ENCODE measurements at regions not wholly inside any gene's neighbourhood (a gene's known extent, or its start where the extent isn't known, plus 50 kb on each side); places are given as distances from the start of the nearest gene placed in this dataset.
A peak's percentile ranks its signal among the peaks of the same experiment; 100 is the strongest.

DNA sequence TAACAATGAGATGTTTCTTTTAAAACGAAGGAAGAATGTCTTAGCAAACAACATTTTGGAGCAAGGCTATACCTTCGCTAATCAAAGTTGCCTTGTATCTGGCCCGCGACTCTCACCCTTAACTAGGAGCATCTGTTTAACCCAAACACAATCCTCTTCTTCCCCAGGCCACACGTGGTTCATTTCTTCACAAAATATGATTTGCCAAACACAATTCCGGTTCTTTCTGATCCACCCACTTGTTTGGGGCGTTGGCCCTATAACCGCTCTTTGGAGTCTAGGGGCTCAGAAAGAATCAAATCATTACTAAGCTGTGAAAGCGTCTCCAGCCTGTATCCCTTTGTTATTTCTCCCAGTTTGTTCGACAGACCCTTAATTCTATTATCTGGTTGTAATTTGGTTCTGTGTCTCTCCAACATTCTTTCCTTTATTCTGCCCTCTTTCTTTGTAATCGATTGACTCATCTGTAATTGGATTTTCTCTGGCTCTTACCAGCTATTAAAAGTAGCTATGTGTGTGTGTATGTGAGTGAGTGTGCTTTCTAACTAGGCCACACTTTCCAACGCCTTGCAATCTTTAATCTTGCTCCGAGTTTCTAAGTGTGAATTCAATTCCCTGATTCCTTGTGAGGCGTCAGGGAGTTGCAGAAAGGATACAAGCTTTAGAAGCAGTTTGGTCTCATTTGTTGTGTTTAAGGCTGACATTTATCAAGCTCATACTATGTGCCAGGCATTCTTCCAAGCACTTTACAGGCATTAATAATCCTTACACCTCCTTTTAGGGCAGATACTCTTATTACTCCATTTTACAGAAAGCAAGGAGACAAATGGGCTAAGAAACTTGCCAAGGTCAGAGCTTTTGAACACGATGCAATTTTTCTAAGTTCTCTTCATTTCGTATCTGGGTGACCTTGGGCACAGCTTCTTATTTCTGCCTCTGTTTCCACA lies 138.6 kb upstream of the CPEB2 start:
- DNase-seq (ENCODE audit: low read depth, low spot score), result no peak
- H3K27ac ChIP-seq, result no peak overlapping the region

DNA sequence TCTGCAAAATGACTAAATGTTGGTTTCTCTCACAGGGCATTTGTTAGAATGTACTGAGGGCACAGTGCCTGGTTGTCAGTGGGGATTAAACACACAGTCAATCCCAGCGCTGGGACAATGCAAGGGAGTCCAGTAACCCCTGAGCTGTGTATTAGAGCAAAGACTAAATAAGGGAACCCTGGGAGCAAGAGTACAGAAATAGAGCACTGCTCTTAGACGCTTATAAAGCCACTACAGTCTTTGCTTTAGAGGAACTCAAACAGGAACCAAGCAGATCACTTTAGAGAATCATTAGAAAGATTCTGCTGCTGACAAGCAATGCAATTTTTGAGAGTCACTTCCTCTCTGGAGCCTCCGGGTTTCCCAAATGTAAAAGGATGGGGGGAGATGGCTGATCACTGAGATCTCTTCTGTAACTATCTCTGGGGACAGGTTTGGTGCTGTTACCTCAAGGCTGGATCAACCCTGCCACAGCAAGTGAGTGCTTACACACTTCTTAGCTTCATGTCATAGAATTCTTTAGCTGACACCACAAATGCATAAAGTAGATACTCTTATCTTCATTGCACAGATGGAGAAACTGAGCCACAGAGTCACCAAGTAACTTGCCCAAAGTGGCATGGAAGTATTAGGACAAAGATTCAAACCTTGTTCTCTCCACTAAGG lies 137.8 kb upstream of the CPEB2 start:
- DNase-seq (ENCODE audit: low read depth, low spot score), result no peak
- H3K27ac ChIP-seq, result no peak overlapping the region

DNA sequence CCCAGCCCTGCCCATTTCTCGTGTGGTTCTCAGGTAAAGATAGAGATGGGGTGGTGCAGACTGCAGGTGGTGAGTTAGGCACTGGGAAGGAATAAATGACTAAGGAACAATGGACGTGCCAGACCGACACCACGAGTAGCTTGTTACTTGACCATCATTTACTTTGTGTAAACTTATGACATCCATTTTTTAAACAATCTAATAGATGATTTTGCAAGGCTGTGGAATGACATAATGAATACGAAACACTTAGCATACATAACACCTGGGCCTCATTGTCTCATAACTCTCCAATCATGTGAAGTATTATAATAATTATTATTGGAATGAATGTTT lies 137.3 kb upstream of the CPEB2 start:
- H3K27ac ChIP-seq, result no peak overlapping the region
- no peak for DNase-seq (ENCODE audit: low read depth, low spot score)

DNA sequence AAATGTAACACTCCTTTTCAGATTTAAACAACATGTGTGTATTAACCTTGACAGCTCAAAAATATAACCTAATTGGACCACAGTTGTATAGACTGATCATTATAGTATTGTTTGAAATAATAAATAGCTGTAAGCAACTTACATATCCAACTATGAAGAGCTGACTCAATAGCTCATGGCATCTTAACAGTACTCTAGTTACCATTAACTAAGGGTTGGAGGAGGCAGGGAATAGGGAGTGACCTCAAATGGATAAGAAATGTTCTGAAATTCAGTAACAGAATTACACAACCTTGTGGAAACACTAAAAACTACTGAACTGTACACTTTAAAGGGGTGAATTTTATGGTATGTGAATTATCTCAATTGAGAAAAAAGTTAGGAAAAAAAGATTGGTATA lies 136.5 kb upstream of the CPEB2 start:
- no peak for DNase-seq (ENCODE audit: low read depth, low spot score)
- no peak overlapping the region for H3K27ac ChIP-seq

DNA sequence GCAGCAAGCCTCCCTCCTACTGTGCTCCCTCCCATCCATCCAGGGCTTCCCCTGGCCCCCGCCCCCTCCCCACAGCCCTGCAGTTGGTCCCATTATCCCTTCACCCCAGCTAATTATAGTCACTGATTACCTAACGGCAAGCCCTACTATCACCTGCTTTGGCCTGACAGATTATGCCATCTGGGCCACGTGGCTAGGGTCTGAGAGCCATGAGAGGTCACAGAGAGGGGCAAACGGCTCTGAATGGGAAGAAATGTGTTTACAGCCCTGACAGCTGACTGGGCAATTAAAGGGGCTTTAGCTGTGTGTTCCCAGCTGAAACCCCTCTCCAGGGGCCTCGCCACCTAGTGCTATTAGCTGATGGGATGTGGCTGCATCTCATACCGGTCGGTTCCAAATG lies 134.4 kb upstream of the CPEB2 start:
- no peak overlapping the region for H3K27ac ChIP-seq
- no peak for DNase-seq (ENCODE audit: low read depth, low spot score)

DNA sequence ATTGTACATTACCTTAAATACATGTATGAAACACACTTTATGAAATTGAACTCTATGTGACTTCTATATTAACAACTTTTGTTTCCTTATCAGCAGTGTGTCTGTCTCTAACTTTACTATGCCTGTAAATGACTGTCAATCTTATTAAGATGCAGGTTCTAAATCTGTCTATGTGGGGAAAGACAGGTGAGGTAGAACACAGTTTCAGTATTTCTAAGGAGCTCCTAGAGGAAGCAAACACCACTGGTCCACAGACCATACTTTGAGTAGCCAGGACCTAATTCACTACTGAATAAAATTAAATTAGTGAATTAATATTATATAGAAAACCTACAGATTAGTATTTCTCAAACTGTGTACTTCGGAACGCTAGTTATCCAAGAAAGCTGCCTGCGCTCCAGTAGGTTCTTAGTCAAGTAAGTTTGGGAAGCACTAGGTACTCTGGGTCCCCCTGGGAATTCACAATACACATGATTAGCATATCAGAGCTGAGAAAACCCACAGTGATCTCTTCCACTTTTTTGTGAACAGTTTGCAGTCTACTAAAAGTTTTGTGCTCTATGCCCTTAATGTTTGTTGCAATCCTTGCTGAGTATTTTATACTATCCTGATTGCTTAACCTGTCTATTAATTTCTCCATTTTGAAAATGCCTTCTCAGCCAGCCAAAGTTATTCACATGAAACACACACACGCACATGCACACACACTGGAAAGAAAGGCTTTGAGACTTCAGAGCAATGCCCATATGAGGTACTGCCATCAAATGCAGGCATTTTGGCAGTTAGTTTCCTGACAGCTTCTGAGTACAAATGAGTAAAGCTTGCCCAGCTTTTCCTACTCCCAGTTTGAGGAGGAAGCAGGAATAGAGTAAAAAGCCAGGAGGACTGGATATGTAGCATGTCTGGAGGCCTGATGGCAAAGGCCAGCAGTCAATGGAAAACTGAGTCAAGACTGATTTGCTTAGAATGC lies 133.6 kb upstream of the CPEB2 start:
- no peak for DNase-seq (ENCODE audit: low read depth, low spot score)
- no peak overlapping the region for H3K27ac ChIP-seq

DNA sequence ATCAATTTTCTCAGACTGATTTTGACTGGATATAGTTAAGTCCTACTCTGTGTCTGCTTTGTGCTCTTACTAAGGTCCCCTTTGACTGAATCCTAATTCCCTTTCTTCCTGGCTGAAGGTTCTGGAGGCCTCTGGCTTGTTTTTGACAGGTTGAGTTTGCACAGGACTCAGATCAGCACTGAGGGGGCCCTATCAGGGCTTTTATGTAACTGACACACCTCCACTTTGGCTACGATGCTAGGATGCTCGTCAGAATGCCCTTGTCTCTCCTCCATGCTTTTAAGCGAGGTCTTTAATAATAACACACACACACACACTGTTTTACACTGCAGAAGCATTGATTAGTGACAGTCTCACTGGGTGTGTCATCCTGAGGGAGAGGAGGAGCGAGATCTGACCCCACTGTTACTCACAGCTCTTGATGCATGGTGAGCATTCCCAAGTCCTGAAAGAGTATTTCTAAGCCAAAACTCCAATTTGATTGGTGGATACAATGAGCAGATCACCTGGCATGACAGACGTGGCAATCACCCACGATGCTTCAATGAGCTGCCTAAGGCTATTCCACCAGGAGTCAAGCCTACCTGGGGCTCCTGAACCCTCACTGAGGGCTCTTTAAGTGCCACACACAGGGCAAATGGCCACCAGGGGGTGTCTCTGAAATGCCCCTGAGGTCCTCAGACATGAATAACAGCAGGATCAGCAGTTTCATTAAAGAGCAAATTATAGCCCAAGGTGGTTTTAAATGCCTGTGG lies 130.4 kb upstream of the CPEB2 start:
- no peak for DNase-seq (ENCODE audit: low read depth, low spot score)

DNA sequence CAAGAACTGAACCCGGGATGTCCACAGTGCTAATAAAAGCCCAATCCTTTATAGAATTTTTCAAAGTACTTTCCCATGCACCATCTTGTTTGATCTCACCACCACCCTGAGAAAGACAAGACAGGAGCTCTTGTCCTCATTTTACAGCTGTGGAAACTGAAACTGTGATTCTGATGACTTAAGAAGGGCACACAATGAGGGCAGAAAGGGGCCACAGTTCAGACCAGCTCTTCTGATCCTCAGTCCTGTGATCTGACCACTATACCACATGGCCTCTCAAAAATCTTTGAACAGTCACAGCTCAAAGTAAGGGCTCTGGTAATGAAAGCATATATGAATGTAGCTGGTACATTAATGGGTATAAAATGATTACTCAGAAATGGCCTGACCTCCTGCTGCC lies 127.3 kb upstream of the CPEB2 start:
- H3K27ac ChIP-seq, result no peak overlapping the region
- no peak for DNase-seq (ENCODE audit: low read depth, low spot score)

More for the DNA sequence above, 130.4 kb upstream of the CPEB2 start:
- H3K27ac ChIP-seq, result peak overlapping the region; percentile 63

DNA sequence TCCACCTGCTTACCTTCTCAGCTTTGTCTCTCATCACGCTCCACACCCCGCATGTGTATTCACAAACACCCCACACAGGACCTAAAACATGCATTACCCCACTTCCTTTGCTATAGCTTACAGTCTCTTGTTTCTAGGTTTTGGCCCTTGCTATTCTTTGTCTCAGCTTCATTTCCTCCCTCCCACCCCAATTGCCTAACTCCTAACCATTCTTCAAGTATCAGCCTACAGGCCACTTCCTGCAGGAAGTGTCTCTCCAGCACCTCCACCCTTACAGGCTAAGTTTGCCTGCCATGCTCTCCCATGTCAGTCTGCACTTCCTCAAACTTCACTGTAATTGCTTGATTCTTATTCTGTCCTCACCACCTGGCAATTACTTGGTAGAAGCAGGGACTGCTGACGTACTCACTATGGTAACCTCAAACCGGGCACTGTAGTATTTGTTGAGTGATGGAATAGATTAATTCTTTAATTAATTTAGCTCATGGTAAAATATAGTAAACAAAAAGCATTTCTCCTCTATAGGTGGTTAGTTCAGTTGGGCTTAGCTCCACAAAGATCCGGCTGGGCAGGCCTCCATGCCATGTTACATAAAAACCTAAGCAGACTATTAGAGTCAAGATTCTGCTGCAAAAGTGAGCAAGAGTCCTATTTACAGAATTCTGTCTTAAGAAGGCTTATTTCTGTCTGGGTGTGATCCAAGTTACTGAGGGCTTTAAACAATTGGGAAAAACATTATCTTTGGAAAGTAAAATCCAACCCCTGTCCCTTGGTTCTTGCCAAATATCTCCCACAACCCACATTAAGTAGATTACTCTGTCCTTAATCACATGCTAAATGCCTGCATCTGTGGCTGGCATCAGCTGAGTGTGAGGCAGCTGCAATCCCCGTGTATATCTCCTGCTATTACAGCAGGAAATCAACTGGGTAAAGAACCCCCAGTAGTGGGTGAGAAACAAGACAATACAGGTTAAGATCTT lies 124.7 kb upstream of the CPEB2 start:
- H3K27ac ChIP-seq, result peak overlapping the region; percentile 30
- DNase-seq (ENCODE audit: low read depth, low spot score), result no peak

DNA sequence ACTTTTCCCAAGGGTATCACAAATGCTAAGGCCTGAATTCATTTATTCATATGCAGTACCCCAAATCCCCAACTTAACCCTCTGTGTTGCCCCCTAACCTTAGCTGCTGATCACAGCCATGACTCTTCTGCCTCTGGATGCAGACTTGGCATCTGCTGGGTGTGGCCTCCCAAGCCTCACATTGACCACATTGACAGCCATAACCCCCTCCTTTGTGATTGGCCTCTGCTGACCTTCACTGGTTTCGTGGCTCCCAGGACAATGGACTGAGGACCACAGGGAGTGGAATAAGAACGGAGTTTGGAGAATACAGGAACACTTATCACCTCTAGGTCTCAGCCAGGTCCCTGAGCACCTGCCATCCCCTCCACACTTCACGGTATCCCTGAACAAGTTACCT lies 123.6 kb upstream of the CPEB2 start:
- no peak for DNase-seq (ENCODE audit: low read depth, low spot score)
- peak overlapping the region; percentile 75 for H3K27ac ChIP-seq

DNA sequence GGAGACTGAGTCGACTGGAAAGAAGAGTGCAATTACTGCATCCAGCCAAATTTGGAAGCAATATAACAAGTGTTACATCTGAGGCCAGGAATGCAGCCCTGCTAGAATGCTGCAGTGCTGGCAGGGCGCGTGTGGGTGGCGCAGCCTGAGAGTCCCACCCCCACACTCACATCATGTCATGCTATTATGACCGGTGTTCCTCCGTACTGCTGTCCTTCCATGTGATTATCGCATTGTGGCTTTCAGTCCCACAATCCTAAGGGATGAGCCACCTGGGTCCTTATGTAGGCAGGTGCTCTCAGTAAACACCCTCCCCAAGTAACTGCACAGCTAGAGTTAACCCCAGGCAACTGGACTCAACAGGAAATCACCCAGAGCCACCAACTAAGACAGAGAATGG lies 122.6 kb upstream of the CPEB2 start:
- H3K27ac ChIP-seq, result peak overlapping the region; percentile 75
- peak; percentile 74 for DNase-seq (ENCODE audit: low read depth, low spot score)

DNA sequence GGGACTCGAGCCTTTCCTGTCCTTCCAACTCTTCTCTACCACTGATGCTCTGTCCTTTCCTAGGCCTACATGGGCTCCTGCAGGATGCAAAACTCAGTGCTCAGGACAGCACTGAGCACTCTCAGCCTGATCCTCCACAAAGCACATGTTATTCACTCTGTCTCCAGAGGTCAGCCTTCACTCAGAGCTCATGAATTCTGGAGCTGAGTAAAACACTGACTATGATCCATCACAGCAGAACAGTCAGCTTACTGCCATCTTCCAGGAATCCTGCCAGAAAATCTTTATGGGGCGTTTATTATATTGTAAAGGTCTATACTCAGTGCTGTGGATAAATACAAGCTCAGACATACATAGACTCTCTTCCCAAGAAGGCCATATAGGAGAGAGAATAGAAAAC lies 121.5 kb upstream of the CPEB2 start:
- no peak for DNase-seq (ENCODE audit: low read depth, low spot score)
- peak overlapping the region; percentile 75 for H3K27ac ChIP-seq

DNA sequence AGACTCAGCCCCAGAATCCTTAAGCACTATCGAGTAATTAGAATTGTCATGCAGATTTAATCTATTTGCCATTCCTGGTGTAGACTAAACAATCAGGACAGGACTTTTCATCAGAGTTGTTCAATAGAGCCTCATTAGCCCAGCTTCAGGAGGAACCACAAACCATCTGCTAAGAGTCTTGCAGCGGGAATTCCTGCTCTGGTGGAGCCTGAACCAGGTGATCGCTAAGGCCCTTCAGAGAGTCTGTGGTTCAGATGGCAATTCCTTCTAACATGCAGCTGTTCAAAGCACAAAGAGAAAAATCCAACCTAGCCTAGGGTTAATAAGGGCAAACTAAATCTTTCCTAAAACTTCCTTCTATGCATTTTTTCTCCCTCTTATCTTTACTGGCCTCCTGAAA lies 119.1 kb upstream of the CPEB2 start:
- no peak for DNase-seq (ENCODE audit: low read depth, low spot score)
- H3K27ac ChIP-seq, result no peak overlapping the region

DNA sequence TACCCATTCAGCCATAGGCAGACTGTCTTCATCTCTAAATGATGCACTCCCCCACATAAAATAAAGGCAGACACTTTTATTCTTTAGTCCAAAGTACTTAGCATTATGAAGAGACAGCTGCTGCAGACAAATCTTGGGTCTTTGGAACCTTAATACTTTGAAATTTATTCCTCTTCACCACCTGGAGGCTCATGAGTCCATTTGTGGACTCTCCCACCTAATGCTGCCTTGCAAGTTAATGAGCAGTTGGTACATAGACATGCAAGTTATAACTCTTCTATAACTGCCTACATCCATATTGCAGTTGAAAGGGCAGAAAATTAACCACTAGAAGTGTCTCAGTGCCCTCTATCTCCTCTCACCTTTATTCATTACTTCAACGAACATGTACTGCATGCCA lies 118.6 kb upstream of the CPEB2 start:
- DNase-seq (ENCODE audit: low read depth, low spot score), result no peak
- H3K27ac ChIP-seq, result no peak overlapping the region

DNA sequence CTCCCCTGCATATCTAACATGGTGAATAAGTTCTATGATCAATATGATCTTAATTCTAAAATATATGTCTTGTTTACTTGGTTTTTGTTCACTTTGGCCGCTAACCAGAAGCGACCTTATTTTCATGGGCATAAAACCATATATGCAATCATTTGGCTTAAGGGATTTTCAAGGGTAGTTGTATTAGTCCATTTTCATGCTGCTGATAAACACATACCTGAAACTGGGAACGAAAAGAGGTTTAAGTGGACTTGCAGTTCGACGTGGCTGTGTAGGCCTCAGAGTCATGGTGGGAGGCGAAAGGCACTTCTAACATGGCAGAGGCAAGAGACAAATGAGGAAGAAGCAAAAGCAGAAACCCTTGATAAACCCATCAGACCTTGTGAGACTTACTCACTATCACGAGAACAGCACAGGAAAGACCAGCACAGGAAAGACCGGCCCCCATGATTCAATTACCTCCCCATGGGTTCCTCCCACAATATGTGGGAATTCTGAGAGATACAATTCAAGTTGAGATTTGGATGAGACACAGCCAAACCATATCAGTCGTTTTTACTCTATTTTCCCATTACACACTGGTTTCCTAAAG lies 114.3 kb upstream of the CPEB2 start:
- peak overlapping the region; percentile 55 for H3K27ac ChIP-seq
- DNase-seq (ENCODE audit: low read depth, low spot score), result no peak

DNA sequence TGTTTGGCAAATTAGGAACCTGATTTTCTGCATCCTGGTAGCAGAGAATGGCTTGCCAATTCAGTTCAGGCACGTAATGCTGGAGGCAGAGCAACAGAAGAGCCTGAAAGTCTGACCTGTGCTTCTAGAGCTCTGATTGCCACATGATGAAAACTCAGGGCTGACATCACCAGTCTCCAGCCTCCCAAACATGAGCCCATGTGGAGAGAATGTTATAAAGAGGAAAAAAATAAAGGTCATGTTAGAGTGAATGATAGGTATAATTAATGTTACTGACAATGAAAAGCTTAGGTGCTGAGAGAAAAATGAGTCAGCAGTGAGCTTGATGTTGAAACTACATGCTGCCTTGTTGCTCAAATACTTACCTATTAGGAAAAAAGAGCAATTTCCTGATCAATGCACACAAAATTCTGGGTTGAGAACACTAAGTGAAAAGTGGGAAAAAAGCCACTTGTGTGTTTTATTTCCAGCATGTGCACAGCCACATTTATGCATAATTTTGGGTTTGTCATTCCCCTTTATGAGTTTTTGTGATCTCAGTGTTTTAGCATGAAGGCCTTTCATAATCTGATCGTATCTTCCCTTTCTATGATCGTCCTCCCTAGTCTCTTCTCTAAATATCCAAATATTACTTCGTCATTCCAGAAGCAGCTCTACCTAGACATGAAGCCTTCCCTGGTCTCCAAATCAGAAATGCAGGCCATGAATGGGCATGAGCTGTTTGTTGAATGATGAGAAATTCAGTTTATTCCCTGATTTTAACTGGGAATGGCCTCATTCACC lies 113.3 kb upstream of the CPEB2 start:
- DNase-seq (ENCODE audit: low read depth, low spot score), result peak; percentile 91
- H3K27ac ChIP-seq, result peak overlapping the region; percentile 55

DNA sequence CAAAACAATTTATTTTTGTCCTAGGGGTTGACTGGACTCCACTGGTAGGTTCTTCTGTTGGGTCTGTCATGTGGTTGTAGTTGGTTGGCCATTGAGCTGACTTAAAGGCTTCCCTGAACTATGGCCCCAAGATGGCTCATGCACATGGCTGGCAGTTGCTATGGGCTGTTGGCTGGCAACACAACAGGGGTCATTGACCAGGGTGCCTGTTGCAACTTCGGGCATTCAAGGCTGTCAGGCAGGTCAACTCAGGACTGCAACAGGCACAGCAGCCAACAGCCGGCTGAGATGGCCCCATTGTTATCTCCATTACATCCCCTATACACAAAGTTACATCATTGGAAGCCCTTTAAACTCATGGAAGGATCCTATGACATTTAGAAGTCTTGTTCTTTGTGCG lies 109.7 kb upstream of the CPEB2 start:
- no peak for DNase-seq (ENCODE audit: low read depth, low spot score)

DNA sequence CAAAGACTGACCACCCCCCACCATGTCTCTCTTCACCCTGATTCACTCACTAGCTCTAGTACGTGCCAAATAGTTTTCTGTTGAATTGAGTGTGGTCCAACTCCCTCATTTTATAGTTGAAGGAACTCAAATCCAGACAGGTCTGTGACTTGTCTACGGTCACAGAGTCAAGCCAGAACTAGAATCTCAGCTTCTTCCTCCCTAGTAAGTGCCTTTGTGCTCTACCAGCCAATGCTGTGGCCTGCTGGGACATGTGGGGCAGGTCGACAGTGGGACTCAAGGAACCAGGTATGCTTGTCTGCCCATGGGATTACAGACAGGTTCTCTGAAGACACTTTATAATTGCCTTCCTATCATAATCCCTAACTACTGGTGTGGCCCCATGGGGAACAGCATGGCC lies 108.6 kb upstream of the CPEB2 start:
- DNase-seq (ENCODE audit: low read depth, low spot score), result peak; percentile 89
- H3K27ac ChIP-seq, result peak overlapping the region; percentile 58

More for the DNA sequence above, 109.7 kb upstream of the CPEB2 start:
- H3K27ac ChIP-seq, result no peak overlapping the region

All from epithelial cell of prostate (primary cell).